Left hindlimb (tissue), 1 donor: ENCODE measurements at regions not wholly inside any gene's neighbourhood (a gene's known extent, or its start where the extent isn't known, plus 50 kb on each side); places are given as distances from the start of the nearest gene placed in this dataset.
"Not testable (repeated sequence)": the region's sequence is repeated elsewhere in the genome, so short reads cannot be mapped to it uniquely, and the experiment has no call there.

Experiments used
- DNase-seq: peaks from one replicate; pipeline ENCODE4 v3.0.0-alpha.2; 2018

DNA sequence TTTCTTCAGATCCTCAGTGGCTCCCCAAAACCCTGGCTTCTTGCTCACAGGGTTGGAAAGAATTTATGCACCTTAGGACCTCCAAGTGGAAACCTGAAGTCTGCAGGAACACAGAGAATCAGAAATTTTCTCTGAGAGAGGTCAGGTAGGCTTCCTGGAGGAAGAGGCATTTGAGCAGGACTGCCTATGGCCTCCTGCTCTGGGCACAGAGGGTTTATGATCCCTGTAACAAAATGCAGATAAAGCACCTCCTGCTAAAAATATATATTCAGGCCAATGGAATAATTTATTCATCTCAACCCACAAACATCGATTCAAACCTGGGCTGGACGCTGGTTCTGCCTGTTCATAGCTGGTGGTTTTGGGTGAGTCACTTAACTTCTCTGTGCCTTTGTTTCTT lies 68.1 kb upstream of the FGF3 start:
- DNase-seq, result no peak

DNA sequence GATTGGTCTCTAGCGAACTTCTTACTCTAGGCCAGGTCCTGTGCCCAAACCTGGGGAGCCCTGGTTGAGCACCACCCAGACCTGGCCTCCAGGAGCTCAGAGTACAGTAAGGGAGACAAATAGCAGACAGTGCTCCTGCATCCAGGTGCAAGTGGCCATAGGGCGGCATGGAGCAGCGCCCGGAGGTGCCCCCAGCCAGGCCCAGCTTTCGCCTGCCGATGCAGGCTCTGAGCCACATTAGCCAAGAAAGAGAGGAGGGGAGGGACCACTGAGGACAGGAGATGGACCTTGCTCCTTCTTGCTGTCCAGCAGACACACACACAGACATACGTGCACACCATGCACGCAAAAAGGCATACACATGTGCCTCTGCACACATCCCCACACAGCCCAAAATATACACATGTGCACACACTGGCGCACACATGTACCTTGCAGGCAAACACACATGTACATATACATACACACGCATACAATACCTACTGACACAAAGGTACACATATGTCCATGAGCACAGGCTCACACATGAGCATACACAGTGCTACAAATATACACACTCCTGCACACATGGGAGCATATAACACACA lies 68.7 kb upstream of the FGF3 start:
- DNase-seq, result peak; percentile 17

DNA sequence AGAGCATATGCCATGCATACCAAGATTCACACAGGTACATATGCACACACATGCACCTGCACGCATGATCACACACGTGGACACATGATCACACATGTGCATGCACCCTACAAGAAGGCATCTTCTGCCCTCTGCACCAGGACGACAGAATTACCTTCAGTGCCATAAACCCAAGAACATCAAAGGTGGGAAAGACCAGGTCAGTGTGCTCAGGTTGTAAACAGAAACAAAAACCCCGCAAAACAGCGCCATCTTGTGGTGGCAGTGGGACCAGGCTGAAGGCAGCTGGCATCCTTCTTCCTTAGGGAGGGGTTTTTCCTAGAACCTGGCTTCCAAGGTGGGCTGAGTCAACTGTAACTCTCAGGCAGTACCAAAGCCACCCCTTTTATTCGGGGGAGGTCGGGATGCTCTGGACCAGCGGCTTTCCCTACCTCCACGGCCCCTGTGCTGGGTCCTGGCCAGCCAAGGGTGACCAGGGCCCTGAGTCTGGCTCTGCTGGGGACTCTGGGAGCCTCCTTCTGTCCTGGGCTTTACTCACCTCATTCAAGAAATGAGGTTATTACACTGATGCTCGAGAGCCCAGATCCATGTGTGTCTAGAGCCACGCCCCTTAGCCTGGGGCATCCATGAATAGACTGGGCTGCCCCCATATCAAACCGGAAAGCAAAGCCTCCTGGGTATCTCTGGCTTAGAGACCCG lies 69.4 kb upstream of the FGF3 start:
- peak; percentile 63 for DNase-seq

DNA sequence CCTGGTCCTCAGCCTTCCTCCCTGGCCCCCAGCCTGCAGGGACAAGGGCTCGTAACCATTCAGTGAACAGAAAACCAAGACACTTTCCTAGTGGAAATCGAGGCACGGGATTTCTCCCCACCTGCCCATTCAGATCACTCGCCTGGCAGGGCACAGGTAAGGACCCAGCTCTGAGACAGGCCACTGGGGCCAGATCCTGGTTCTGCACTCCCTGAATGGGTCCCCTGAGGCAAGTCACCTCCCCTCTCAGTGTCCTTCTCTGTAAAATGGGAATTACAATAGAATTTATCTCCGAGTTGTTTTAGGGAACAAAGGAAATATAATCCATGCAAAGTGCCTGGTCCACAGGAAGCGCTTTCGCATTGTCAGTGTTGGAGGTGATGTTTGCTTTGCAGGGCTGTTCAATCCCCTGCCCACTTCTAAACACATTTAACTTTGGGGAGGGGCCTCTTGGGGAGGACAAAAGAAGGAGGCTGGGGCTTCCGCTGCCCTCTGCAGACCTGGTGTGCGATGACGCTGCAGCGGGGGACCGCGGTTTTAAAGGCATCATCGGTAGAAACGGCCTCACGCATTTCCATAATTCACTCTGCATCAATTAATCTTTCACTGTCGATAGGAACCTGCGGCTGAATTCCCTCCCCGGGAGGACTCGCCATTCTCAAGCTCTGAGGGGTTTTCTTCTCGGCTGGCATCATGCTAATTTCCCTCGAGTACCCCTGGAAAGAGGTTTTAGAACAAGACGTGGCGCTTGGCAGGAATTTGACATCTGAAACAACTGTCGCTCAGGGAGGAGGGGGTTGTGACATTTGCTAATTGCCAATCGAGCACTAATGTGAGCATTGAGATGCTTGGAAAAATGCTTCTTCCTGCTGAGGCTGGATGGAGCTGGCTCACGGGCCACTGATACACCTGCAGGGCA lies 70.4 kb upstream of the FGF3 start:
- peak; percentile 1 for DNase-seq

DNA sequence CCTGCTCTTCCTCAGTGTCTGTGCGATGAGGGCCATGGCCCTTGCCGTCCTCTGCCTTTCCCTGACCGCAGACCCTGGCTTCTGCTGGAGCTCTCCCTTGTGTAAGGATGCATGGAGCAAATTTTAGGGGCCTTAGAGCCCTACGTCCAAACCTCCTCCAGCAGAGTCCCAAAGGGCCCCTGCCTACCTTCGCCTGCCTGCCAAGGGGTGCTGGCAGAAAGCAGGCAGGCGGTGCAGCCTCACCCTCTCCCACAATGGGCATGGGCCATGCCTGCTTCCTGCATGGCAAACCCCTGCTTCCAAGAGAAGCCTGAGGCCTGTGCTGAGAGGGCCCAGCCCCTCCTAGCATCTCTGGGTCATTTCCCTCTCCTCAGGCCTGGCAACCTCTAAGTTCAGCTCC lies 71.3 kb upstream of the FGF3 start:
- no peak for DNase-seq

DNA sequence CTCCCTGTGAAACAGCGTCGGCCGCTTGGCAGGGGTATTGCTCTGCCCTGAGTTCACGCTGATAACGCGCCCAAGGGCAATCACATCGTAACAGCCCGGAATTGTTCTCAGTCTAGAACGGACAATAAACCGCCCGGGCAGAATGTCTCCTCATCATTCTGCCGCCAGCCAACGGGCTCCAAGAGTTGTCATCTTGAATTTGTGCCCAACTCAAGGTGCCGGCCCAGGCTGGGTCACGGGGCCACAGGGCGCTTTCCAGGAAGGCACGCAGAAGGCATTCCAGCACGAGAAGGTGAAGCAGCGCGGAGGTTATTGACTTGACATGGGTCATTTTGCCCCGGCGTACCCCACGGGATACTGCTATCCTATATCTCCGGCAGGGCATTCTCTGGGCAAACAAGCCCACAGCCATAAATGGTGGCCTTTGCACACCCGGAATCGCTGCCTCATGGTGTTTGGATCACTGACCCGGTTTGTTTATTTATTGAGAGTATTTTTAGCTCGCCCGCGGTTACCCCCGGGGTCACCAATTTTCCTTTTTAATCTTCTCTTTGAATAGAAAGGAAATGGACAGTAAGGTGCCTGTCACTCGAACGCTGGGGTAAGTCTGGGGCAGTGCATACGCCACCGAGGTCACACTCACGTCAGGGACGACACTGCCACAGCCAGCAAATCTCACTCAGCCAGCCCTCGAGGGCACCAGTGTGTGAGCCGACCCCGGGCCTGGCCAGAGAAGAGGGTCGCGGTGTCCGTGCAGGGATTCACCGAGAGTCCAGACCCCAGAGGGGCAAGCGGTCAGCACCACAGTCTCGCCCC lies 72.4 kb upstream of the FGF3 start:
- DNase-seq, result peak; percentile 6

DNA sequence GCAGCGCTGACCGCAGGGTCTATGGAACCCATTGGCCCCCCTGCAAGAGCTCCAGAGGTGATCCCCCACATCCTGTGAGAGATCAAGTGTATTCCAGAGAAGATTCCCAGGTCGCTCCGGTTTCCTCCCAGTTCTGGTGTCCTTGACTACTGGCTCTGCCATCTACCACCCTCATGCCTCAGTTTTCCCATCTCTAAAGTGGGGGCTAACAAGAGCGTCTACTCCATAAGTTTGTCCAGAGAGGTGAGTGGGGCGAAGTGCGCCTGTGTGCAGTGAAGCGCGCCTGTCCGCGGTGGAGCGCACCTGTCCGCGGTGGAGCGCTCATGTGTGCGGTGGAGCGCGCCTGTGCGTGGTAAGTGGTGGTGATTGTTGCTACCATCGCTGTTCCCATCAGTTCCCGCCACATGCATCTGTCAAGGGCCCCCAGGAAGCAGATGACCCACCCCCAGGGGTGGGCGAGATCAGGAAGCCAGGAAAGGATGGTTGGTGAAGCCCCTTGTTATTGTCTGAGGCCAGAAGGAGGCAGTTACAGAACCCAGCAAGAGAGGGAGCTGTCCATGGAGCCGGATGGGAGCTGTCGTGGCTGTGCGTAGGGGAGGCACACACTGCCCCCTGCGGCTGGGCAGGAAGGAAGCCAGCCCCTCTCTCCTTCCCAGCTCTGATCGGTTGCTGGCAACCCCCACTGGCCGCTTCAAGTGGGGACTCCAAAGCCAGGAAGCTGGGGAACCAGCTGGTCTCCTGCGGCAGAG lies 73.2 kb upstream of the FGF3 start:
- peak; percentile 6 for DNase-seq

DNA sequence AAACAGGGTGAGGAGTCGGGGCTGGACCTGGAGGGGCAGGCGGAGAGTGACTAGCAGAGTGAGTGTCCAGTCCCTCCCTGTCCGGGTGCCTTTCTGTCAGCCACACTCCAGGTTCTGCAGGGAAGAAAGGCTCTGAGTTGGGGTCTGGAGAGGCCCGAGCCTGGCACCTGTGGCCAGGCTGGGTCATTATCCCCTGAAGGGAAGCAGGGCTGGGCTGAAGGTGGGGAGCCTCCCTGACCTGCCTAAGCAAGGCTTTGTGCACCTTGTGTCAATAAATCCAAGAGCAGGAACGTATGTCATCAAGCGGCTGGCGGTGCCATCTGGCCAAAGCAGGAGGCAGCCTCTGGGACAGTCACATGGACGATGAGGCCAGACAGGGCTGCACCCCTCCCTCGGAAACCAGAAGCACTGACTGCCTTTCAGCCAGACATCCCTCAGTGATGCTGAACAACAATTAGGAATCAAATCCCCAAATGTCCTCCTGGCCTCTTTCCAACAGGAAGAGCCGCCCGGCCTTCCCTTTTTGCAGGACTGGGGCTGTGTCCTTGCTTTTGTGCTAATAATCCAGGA lies 73.9 kb upstream of the FGF3 start:
- peak; percentile 18 for DNase-seq

DNA sequence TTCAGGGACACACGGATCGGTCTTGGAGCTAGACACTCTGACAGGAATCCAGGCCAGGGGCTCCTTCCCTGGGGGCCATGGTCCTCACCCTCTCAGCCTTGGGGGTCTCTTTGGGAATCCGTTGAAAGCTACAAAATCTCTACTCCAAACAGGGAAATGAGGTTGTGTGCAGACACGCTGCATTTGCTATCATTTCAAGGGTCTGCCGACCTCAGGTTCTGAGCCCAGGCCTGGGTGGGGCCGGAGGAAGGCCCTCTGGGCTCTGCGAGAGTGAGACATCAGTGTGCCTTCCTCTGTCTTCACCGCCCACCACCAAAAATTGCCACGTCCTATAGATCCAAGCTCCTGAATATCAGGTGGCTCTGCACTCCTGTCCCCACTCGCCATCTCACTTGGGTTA lies 74.4 kb upstream of the FGF3 start:
- DNase-seq, result peak; percentile 13

DNA sequence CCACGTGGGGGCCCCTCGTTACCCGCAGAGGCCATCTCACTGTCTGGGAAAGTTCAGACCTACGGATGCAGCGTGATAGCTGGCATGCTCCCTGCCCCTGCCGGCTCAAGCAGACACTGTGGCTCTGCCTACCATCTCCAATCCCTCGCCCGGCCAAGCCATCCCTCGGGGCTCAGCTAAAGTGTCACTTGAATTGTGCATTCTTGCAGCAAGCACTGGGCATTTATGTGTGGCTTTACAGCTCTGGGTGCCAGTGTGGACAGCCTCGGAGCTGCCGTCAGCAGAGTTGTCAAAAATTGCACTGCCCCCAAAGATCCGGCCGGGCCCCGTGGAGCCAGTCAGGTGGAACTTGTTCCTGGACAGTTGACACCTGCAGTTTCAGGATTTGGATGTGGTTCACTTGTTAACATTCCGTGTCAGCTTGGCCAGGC lies 75.0 kb upstream of the FGF3 start:
- peak; percentile 15 for DNase-seq

DNA sequence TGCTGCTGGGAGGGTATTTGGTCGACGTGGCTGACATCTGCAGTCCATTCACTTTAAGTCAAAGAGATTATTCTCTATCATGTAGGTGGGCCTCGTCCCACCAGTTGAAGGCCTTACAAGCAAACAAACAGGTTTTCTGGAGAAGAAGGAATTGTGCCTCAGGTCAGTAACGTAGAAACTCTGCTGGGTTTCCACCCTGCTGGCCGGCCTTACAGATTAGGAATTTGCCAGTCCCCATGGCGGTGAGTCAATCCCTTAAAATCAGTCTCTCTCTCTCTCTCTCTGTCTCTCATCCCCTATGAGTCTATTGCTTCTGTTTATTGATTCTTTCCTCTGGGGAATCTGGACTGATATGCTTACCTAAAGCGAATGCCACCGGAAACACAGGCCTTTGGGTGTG lies 75.4 kb upstream of the FGF3 start:
- peak; percentile 4 for DNase-seq

DNA sequence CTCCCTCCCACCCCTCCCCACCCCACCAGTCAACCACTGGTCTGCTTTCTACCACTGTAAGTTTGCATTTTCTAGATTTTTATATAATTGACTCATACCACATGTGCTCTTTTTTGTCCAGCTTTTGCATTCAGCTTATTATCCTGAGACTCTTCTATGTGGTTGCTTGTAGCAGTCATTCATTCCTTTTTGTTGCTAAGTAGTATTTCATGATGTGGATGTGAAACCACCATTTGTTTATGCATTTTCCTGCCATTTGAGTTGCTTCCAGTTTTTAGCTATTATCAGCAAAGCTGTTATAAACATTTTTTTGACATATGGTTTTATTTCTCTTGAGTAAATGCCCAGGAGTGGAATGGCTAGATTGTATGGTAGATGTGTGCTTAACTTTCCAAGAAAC lies 77.0 kb upstream of the FGF3 start:
- DNase-seq, result no peak

DNA sequence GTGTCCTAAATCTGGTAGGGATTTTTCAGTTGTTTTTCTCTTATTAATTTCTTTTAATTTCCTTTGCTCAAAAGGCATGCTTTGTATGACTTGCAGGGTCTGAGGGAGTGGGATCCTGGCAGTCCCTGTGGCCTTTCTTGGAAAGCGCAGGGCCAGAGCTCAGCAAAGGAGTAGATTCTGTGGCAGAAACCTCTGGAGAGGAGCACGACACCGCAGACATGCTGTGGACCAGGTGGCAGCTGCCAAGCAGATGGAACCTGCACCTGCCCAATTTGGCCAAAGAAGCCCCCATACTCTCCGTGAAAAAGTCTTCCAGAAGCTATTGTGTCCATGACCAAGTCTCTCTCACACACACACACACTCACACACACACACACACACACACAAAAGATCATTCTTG lies 78.9 kb upstream of the FGF3 start:
- no peak for DNase-seq

DNA sequence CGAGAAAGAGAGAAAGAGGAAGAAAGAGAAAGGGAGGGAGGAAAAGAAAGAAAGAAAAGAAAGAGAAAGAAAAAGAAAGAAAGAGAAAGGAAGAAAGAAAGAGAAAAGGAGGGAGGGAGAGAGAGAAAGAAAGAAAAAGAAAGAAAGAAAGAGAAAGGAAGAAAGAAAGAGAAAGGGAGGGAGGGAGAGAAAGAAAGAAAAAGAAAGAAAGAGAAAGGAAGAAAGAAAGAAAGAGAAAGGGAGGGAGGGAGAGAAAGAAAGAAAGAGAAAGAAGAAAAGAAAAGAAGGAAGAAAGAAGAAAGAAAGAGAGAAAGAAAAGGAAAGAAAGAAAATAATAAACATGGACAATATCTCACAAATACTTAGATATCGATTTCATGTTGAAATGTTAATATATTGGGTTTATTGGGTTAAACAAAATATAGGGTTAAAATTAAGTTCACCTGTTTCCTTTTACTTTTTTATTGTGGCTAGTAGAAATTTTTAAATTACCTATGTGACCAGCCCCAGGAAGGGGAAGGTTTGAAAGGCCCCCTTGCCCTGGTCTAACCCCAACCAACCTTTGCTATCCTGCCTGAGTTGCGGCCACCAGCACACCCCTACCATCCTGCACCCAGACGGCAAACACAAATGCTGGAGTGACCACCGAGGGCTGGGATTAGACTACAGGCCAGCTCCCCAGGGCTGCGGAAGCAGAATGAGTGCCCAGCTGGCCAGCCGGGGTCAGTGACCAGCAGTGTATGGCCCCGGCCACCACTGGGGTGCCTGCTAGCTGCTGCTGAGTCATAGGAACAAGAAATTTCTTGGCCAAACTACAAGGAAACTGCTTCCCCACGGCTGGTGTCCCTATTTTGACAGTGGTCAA lies 81.0 kb upstream of the FGF3 start:
- no peak for DNase-seq

DNA sequence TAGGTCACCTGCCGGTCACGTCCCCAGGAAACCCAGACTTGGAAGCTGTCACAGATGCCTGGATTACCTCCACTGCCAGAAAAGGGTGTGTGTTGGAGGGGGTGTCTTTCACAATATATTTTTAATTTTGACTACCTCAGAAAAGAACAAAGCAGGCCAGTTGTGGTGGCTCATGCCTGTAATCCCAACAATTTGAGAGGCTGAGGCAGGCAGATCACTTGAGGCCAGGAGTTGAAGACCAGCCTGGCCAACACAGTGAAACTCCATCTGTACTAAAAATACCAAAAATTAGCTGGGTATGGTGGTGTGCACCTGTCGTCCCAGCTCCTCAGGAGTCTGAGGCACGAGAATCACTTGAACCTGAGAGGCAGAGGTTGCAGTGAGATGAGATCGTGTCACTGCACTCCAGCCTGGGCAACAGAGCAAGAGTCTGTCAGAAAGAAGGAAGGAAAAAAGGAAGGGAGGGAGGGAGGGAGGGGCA lies 81.6 kb upstream of the FGF3 start:
- DNase-seq, result not testable (repeated sequence)

DNA sequence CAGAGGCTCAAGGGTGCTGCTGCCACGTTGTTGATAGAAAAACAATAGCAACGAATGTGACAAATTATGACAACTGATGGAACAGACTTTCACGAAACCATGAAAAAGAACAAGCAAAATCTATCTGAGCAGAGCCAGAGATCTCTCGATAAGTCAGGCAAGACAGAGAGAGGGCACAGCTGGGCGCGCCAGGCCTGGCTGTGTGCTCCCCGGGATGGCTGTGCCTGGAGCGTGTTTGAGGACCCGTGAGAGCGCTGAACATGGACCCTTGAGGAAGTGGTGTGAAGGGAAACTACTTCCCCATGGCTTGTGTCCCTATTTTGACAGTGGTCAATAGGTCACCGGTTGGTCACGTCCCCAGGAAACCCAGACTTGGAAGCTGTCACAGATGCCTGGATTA lies 83.1 kb upstream of the FGF3 start:
- no peak for DNase-seq

DNA sequence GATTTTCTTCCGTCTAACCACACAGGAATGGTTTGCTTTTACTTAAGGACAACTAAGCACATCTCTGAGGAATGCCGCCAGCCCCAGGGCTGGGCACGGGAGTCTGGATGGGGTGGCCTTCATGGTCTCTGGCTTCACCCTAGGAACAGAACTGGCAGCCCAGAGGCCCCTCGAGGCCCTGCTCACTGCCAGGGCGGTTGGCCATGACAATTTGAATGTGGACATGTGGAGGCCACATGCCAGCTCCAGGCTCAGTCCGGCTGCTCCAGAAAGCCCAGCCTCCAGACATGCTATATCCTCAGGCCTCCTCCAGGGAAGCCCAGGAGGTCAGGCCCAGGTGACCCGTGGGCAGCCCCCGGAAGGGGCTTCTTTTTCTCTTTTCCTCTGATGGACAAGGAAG lies 84.0 kb upstream of the FGF3 start:
- no peak for DNase-seq

DNA sequence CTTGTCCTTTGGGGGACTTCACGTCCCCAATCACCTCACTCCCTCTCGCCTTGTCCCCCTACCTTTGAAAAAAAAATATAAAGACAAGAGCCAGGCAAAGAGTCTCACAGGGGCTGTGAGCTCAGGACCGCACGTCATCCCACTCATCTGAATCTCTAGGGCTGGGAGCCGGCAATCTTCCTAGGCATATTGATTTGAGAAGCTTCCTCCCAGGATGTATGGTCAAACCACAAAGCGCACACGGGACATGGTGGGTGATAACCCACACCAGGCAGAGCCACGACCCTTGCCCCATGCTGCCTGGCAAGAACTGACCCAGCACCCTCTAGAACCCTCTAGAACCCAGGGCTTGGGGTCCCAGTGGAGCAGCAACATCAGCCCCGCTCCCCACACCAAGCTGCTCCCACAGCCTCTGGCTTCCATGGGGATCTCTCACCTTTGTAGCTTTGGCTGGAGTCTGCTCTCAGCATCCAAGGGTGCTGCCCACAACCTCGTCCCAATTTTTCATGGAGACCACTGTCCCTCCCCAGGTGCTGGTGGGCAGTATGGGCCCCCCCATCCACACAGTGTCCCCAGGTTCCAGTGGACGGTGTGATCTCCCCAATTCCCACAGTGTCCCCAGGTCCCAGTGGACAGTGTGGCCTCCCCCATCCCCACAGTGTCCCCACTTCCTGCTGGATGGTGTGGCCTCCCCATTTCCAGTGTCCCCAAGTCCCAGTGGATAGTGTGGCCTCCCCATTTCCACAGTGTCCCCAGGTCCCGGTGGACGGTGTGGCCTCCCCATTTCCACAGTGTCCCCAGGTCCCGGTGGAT lies 85.2 kb upstream of the FGF3 start:
- no peak for DNase-seq

DNA sequence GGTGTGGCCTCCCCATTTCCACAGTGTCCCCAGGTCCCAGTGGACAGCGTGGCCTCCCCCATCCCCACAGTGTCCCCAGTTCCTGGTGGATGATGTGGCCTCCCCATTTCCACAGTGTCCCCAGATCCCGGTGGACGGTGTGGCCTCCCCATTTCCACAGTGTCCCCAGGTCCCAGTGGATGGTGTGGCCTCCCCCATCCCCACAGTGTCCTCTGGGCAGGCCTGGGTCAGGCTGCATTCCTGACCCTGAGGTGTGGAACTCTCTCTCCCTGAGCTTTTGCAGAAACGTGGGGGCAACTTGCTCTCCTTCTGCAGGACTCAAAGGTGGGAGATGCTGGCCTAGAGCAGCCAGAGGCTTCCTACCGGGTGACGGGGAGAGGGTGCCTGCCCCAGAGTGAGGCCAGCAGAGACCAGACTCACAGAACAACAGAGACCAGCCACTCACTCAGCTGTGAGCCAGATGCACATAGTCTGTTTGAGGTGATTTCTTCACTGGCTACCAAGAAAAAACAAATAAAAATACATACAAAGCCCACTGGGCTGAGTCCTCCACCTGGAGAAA lies 85.8 kb upstream of the FGF3 start:
- no peak for DNase-seq
